Psoas muscle (tissue), 7 donors: ENCODE measurements at regions not wholly inside any gene's neighbourhood (a gene's known extent, or its start where the extent isn't known, plus 50 kb on each side); places are given as distances from the start of the nearest gene placed in this dataset.
"Not testable (repeated sequence)": the region's sequence is repeated elsewhere in the genome, so short reads cannot be mapped to it uniquely, and the experiment has no call there.

Experiments used
- ATAC-seq, 4 donors: fragments of 200-7000 bp; cut with Tn5 transposase; one replicate each; pipeline ENCODE4 v1.9.1; 2020; ENCODE audit warnings: moderate library complexity in 3 of 4, mild to moderate bottlenecking in 2 of 4
- DNase-seq, 2 donors: peaks; one replicate each; pipeline ENCODE4 v3.0.0-alpha.2; 2020
- H3K27ac ChIP-seq: fragments of 200-600 bp; one replicate; pipeline ENCODE4 v1.8.0; 2022
- H3K27me3 ChIP-seq, 3 donors: fragments of 200-600 bp in 1 of 3; one replicate each; pipeline versions ENCODE4 v1.6.1 to v1.8.0; 2013 to 2022; ENCODE audit warnings: low read length in 2 of 3, mild to moderate bottlenecking in 2 of 3, moderate library complexity in 1 of 3; ENCODE audit not compliant: insufficient read depth in 3 of 3
- H3K36me3 ChIP-seq, 2 donors: fragments of 200-600 bp in 1 of 2; one replicate each; pipeline versions ENCODE4 v1.6.1 to v1.8.0; 2013 to 2022; ENCODE audit warnings: low read depth in 1 of 2, mild to moderate bottlenecking in 1 of 2, moderate library complexity in 1 of 2; ENCODE audit not compliant: insufficient read depth in 1 of 2
- H3K4me1 ChIP-seq: fragments of 200-600 bp; one replicate; pipeline ENCODE4 v1.8.0; 2022
- H3K4me3 ChIP-seq: fragments of 200-600 bp; one replicate; pipeline ENCODE4 v1.8.0; 2022; ENCODE audit warnings: mild to moderate bottlenecking
- H3K9me3 ChIP-seq: fragments of 200-600 bp; one replicate; pipeline ENCODE4 v1.8.0; 2022
- CTCF ChIP-seq: fragments of 200-600 bp; IDR thresholded peaks from one replicate; pipeline ENCODE4 v1.8.0; 2022; ENCODE audit warnings: antibody characterized with exemption
- WGBS, 3 donors: extraction: QIAGEN DNeasy Blood & Tissue Kit; methylation state at CpG; one replicate each; pipeline versions ENCODE4 v1.1.6 to v1.1.7; 2013; 5-methylcytosine and 5-hydroxymethylcytosine counted together
- intact Hi-C, 2 donors: fragments of 100-400 bp; cut with DNase I; formaldehyde crosslinking; loops; one replicate each; pipeline versions ENCODE4 v1.11.0 to v1.14.2; 2022
- donor health status: healthy with polysubstance abuse.
- donor health status: DM: no; HTN: no; CAD: no; lungs with moderate emphysema.
- donor health status: Bipolar disorder and iron deficiency.
- donor health status: healthy.
- donor health status: DM: yes; HTN: yes; CAD: no.
- donor health status: DM: no; HTN: no; CAD: no.
- donor health status: DM: yes; HTN: yes; CAD: no.

- Histone ChIP-seq H3K27me3 (no peaks in the 10 kb centered on the region), H3K4me3 (no peak overlapping the region), H3K9me3 (no peaks in the 10 kb centered on the region), H3K27ac (no peak overlapping the region), H3K4me1 (no peaks in the 10 kb centered on the region), H3K36me3 (no peaks in the 10 kb centered on the region)
- ATAC-seq, result no peak
- intact Hi-C loops, result no loop called here
- TF ChIP-seq CTCF, result no peak
- DNase-seq, result no peak
- 74 to 80% (median 79%) methylated on average over 3 of the region's 3 CpGs for WGBS, 3 donors
Observed at GRCh38 chr2:16346671-16347070, 319.0 kb downstream of the CYRIA start.

- H3K27me3 ChIP-seq, H3K4me1 ChIP-seq, intact Hi-C loops, H3K9me3 ChIP-seq, H3K27ac ChIP-seq, H3K4me3 ChIP-seq, ATAC-seq, DNase-seq, H3K36me3 ChIP-seq: not testable (repeated sequence)
- WGBS, 3 donors, result 89 to 95% (median 89%) methylated on average over 9 of the region's 9 CpGs
Observed at GRCh38 chr2:16345231-16345630, 320.4 kb downstream of the CYRIA start.

- DNase-seq (no peak), ATAC-seq (no peak)
- H3K4me3 ChIP-seq, result no peak overlapping the region
- H3K9me3 ChIP-seq, result peaks cover 5% of the 10 kb centered on the region
- no peaks in the 10 kb centered on the region for H3K27me3 ChIP-seq
- intact Hi-C loops, result no loop called here
- H3K27ac ChIP-seq, result no peak overlapping the region
- no peaks in the 10 kb centered on the region for H3K4me1 ChIP-seq
- WGBS, 3 donors, result 77 to 94% (median 79%) methylated on average over 1 of the region's 1 CpG
- no peak for TF ChIP-seq CTCF
- H3K36me3 ChIP-seq, result no peaks in the 10 kb centered on the region
Observed at GRCh38 chr2:16339206-16339605, 326.4 kb downstream of the CYRIA start.

GRCh38 chr2:16338026-16338425, 327.6 kb downstream of the CYRIA start:
- Histone ChIP-seq H3K4me3 (no peak overlapping the region), H3K36me3 (no peaks in the 10 kb centered on the region), H3K27me3 (no peaks in the 10 kb centered on the region), H3K9me3 (peaks cover 5% of the 10 kb centered on the region), H3K4me1 (no peaks in the 10 kb centered on the region), H3K27ac (no peak overlapping the region)
- no peak for TF ChIP-seq CTCF
- intact Hi-C loops, result no loop called here
- no peak for DNase-seq
- ATAC-seq, result no peak

GRCh38 chr2:16336916-16337315, 328.7 kb downstream of the CYRIA start:
- no peak for TF ChIP-seq CTCF

More at GRCh38 chr2:16336916-16337315, 328.7 kb downstream of the CYRIA start:
- no peak for ATAC-seq
- Histone ChIP-seq H3K4me3 (no peak overlapping the region), H3K9me3 (peaks cover 5% of the 10 kb centered on the region), H3K27ac (no peak overlapping the region), H3K36me3 (no peaks in the 10 kb centered on the region), H3K4me1 (no peaks in the 10 kb centered on the region), H3K27me3 (no peaks in the 10 kb centered on the region)
- no peak for DNase-seq
- WGBS, 3 donors, result 93 to 95% (median 93%) methylated on average over 7 of the region's 7 CpGs
- intact Hi-C loops, result no loop called here
